Neural progenitor cell (in vitro differentiated cells): ENCODE measurements at regions not wholly inside any gene's neighbourhood (a gene's known extent, or its start where the extent isn't known, plus 50 kb on each side); places are given as distances from the start of the nearest gene placed in this dataset.

ENCODE experiments used
- DNase-seq: peaks from one replicate; pipeline ENCODE4 v3.0.0-alpha.2; 2016; ENCODE audit warnings: low spot score
- H2AFZ ChIP-seq: fragments of 200-600 bp; sonication (generic); replicated peaks from 2 replicates; pipeline ENCODE4 v1.6.1; 2016; ENCODE audit warnings: antibody characterized with exemption
- H3F3A ChIP-seq: fragments of 200-600 bp; sonication (generic); 2 replicates; pipeline ENCODE4 v1.6.1; 2016; ENCODE audit warnings: antibody characterized with exemption, low read depth
- H3K27ac ChIP-seq: fragments of 200-600 bp; sonication (generic); 2 replicates; pipeline ENCODE4 v1.5.1; 2016; ENCODE audit warnings: mild to moderate bottlenecking
- H3K27me3 ChIP-seq: fragments of 200-600 bp; sonication (generic); 2 replicates; pipeline ENCODE4 v1.6.1; 2016; ENCODE audit warnings: mild to moderate bottlenecking, moderate library complexity
- H3K36me3 ChIP-seq: fragments of 200-600 bp; sonication (generic); 2 replicates; pipeline ENCODE4 v1.5.1; 2016
- H3K4me1 ChIP-seq: fragments of 200-600 bp; sonication (generic); 2 replicates; pipeline ENCODE4 v1.6.1; 2016; ENCODE audit warnings: mixed run types
- H3K4me2 ChIP-seq: fragments of 200-600 bp; sonication (generic); 2 replicates; pipeline ENCODE4 v1.6.1; 2016
- H3K4me3 ChIP-seq: fragments of 200-600 bp; sonication (generic); 2 replicates; pipeline ENCODE4 v1.5.1; 2016
- H3K79me2 ChIP-seq: fragments of 200-600 bp; sonication (generic); 2 replicates; pipeline ENCODE4 v1.6.1; 2016; ENCODE audit warnings: low read depth
- H3K9ac ChIP-seq: fragments of 200-600 bp; sonication (generic); 2 replicates; pipeline ENCODE4 v1.6.1; 2016
- H3K9me3 ChIP-seq: fragments of 200-600 bp; sonication (generic); 2 replicates; pipeline ENCODE4 v1.5.1; 2016; ENCODE audit warnings: low read depth
- H4K20me1 ChIP-seq: fragments of 200-600 bp; sonication (generic); 2 replicates; pipeline ENCODE4 v1.6.1; 2016; ENCODE audit warnings: low read depth
- H3K27ac Mint-ChIP-seq: 3 replicates; pipeline ENCODE4 v1.8.0; 2021; ENCODE audit warnings: mixed read lengths
- H3K27me3 Mint-ChIP-seq: 2 replicates; pipeline ENCODE4 v1.8.0; 2022; ENCODE audit warnings: low read depth, mild to moderate bottlenecking, inconsistent platforms, moderate library complexity, mixed read lengths; ENCODE audit not compliant: insufficient read depth
- H3K36me3 Mint-ChIP-seq: 3 replicates; pipeline ENCODE4 v1.8.0; 2021; ENCODE audit warnings: mixed read lengths
- H3K4me1 Mint-ChIP-seq: 3 replicates; pipeline ENCODE4 v1.8.0; 2021; ENCODE audit warnings: mixed read lengths
- H3K4me3 Mint-ChIP-seq: 3 replicates; pipeline ENCODE4 v1.8.0; 2021; ENCODE audit warnings: mild to moderate bottlenecking, moderate library complexity, mixed read lengths
- H3K9me3 Mint-ChIP-seq: 3 replicates; pipeline ENCODE4 v1.8.0; 2020; ENCODE audit warnings: mixed read lengths
- CTCF ChIP-seq: fragments of 200-600 bp; sonication (generic); IDR thresholded peaks from 2 replicates; pipeline ENCODE4 v1.5.1; 2017; ENCODE audit warnings: antibody characterized with exemption, mild to moderate bottlenecking
- EZH2 ChIP-seq: fragments of 200-600 bp; sonication (generic); IDR thresholded peaks from 2 replicates; pipeline ENCODE4 v1.6.1; 2017; ENCODE audit warnings: antibody characterized with exemption, mild to moderate bottlenecking, moderate library complexity
- EZH2phosphoT487 ChIP-seq: fragments of 200-600 bp; sonication (generic); IDR thresholded peaks from 2 replicates; pipeline ENCODE4 v1.6.1; 2017; ENCODE audit warnings: antibody characterized with exemption

- no peak overlapping the region for H3K27ac Mint-ChIP-seq
- Histone ChIP-seq H3K27me3 (no peaks in the 10 kb centered on the region), H3K36me3 (no peaks in the 10 kb centered on the region), H3K27ac (no peak overlapping the region), H3K9ac (no peak overlapping the region), H3K4me1 (no peaks in the 10 kb centered on the region), H3K9me3 (no peaks in the 10 kb centered on the region), H3K4me2 (no peak overlapping the region), H2AFZ (no peak overlapping the region), H3F3A (no peaks in the 10 kb centered on the region), H4K20me1 (no peaks in the 10 kb centered on the region), H3K4me3 (no peak overlapping the region), H3K79me2 (no peaks in the 10 kb centered on the region)
- H3K4me1 Mint-ChIP-seq = peaks cover 2% of the 10 kb centered on the region
- no peaks in the 10 kb centered on the region for H3K36me3 Mint-ChIP-seq
- no peaks in the 10 kb centered on the region for H3K27me3 Mint-ChIP-seq
- TF ChIP-seq EZH2 = no peak
- TF ChIP-seq EZH2phosphoT487 = no peak
- no peak for TF ChIP-seq CTCF
- H3K4me3 Mint-ChIP-seq = no peak overlapping the region
- peaks cover 3% of the 10 kb centered on the region for H3K9me3 Mint-ChIP-seq
- no peak for DNase-seq
Measured at GRCh38 chr7:13198727-13199126, 511.3 kb downstream of the ARL4A start.

GRCh38 chr7:13201628-13202027 lies 514.2 kb downstream of the ARL4A start:
- Histone ChIP-seq H3K27me3 (no peaks in the 10 kb centered on the region), H3K4me2 (no peak overlapping the region), H3K9me3 (no peaks in the 10 kb centered on the region), H3K36me3 (no peaks in the 10 kb centered on the region), H3K9ac (no peak overlapping the region), H2AFZ (no peak overlapping the region), H3F3A (no peaks in the 10 kb centered on the region), H4K20me1 (no peaks in the 10 kb centered on the region), H3K4me3 (no peak overlapping the region), H3K27ac (no peak overlapping the region), H3K4me1 (no peaks in the 10 kb centered on the region), H3K79me2 (no peaks in the 10 kb centered on the region)
- Mint-ChIP-seq H3K27me3 (no peaks in the 10 kb centered on the region), H3K4me3 (no peak overlapping the region), H3K4me1 (peaks cover 2% of the 10 kb centered on the region), H3K36me3 (no peaks in the 10 kb centered on the region), H3K27ac (no peak overlapping the region), H3K9me3 (no peaks in the 10 kb centered on the region)
- TF ChIP-seq EZH2 = no peak
- TF ChIP-seq EZH2phosphoT487 = no peak
- no peak for TF ChIP-seq CTCF
- DNase-seq = no peak

GRCh38 chr7:13217768-13218167 lies 530.3 kb downstream of the ARL4A start:
- H3K9me3 Mint-ChIP-seq = peaks cover 9% of the 10 kb centered on the region
- H3K4me1 Mint-ChIP-seq = no peaks in the 10 kb centered on the region
- Histone ChIP-seq H4K20me1 (no peaks in the 10 kb centered on the region), H3K36me3 (no peaks in the 10 kb centered on the region), H3K4me2 (no peak overlapping the region), H3K4me1 (no peaks in the 10 kb centered on the region), H3K27ac (no peak overlapping the region), H2AFZ (no peak overlapping the region), H3F3A (no peaks in the 10 kb centered on the region), H3K79me2 (no peaks in the 10 kb centered on the region), H3K9ac (no peak overlapping the region), H3K9me3 (no peaks in the 10 kb centered on the region), H3K4me3 (no peak overlapping the region), H3K27me3 (no peaks in the 10 kb centered on the region)
- H3K27ac Mint-ChIP-seq = no peak overlapping the region
- no peak for DNase-seq
- H3K36me3 Mint-ChIP-seq = no peaks in the 10 kb centered on the region
- H3K27me3 Mint-ChIP-seq = no peaks in the 10 kb centered on the region
- TF ChIP-seq EZH2 (no peak), EZH2phosphoT487 (no peak), CTCF (no peak)
- H3K4me3 Mint-ChIP-seq = no peak overlapping the region

GRCh38 chr7:13225068-13225467 lies 537.6 kb downstream of the ARL4A start:
- Histone ChIP-seq H3K36me3 (no peaks in the 10 kb centered on the region), H3K9me3 (no peaks in the 10 kb centered on the region), H3K27me3 (no peaks in the 10 kb centered on the region), H3F3A (no peaks in the 10 kb centered on the region), H3K9ac (no peak overlapping the region), H2AFZ (no peak overlapping the region), H3K79me2 (no peaks in the 10 kb centered on the region), H3K4me1 (no peaks in the 10 kb centered on the region), H3K4me2 (no peak overlapping the region), H3K4me3 (no peak overlapping the region), H4K20me1 (no peaks in the 10 kb centered on the region), H3K27ac (no peak overlapping the region)
- no peaks in the 10 kb centered on the region for H3K27me3 Mint-ChIP-seq
- H3K4me3 Mint-ChIP-seq = no peak overlapping the region
- H3K36me3 Mint-ChIP-seq = peaks cover 4% of the 10 kb centered on the region
- H3K4me1 Mint-ChIP-seq = peaks cover 7% of the 10 kb centered on the region
- no peak overlapping the region for H3K27ac Mint-ChIP-seq
- no peak for DNase-seq
- no peak for TF ChIP-seq EZH2
- TF ChIP-seq CTCF = no peak
- no peak for TF ChIP-seq EZH2phosphoT487
- peaks cover 7% of the 10 kb centered on the region for H3K9me3 Mint-ChIP-seq
